ENCODE measurements at regions not wholly inside any gene's neighbourhood (a gene's known extent, or its start where the extent isn't known, plus 50 kb on each side); places are given as distances from the start of the nearest gene placed in this dataset.

DNA sequence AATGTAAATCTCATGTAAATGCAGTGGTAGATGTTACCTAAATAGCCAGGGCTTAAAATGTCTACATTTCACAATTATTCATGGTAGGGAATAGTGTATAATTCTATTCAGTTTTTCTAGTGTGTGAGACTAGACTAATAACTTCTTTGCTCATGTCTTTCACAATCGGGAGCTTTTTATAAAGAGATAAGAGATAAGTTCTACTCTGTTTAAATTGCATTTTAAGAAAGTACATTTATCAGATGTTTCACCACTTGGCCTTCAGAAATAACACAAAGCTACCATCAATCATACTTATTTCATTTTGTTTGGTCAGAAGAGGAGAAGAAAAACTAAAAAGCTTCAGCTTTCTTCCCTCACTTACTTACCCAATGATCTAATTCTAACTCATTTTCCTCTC is 725.5 kb upstream of the FLRT2 start:
- DNase-seq: no peak

DNA sequence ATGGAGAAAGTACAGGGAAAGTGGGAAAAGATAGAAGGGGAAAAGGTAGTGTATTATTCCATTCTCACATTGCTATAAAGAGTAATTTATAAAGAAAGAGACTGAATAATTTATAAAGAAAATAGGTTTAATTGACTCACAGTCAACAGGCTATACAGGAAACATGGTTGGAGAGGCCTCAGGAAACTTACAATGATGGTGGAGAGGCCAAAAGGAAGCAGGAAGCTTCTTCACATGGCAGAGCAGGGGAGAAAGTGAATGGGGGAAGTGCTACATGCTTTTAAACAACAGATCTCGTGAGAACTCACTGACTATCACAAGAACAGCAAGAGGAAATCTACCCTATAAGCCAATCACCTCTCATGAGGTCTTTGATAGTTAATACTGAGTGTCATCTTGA is 725.0 kb upstream of the FLRT2 start:
- no peak for DNase-seq

DNA sequence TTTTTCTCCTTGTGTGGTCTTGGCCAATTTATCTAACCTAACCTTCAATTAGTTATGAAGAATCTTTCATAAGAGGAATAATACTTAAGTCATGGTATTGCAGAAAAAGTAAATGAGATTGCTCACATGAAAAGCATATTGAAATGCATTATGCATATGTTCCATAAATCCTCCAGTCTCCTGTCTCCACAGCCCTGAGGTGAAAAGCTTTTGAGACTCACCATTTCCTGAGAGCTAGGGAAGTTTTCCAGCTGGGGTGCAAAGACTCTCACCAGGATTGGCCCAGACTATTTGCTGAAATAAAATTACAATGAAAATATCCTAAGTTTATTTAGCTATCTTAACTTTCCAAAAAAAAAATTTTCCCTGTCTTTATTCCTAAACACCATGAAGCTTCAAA is 723.8 kb upstream of the FLRT2 start:
- no peak for DNase-seq

DNA sequence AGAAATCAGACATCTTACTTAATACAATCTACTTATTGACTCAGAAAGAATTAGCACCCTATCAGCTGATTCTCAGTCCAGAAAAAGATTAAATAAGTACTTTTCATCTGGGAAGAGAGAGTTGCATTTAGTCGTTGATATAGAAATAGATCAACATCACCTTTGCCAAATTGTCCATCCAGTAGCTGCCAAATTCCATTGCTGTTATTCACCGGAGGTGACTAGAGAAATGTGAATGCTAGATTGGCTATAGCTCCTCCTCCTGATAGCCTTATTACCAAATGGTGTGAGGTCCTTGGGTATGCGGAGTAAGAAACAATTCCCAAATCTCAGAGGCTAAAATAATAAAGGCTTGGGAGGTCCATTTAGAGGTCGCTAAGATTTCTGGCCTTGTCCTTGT is 723.3 kb upstream of the FLRT2 start:
- no peak for DNase-seq

DNA sequence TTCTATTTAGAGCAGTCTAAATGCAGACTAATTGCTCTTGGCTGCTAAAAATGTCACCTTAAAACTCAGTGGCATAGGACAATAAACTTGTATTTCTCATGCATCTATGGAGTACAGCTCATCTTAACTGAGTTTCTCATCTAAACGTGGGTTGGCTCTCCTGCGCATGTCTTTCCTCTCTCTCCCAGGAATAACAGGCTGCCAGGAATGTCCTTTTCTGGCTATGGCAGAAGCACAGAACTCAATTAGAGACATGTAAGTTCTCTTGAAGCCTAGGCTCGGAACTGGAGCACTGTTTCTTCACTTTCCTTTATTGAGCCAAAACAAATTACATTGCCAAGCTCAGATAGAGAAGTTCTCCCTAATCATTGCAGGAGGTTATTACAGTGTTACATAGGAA is 722.3 kb upstream of the FLRT2 start:
- DNase-seq: no peak

DNA sequence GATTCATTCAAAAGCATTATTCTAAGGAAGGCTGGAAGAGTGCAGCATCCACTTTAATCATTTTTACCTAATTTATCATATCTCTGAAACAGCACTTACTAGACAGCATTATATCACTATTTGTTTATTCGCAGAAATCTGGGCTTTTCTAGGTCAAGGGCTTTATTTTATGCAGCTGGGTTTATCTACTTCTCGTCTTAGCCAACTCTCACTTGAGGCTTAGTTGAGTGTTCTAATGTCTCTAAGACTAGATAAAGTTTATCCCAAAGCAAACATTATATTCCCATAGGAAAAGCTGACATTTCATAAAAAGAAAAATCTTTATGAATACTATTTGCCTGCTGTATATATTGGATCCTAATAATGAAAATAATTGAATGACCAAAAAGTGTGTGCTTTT is 720.8 kb upstream of the FLRT2 start:
- DNase-seq: no peak

DNA sequence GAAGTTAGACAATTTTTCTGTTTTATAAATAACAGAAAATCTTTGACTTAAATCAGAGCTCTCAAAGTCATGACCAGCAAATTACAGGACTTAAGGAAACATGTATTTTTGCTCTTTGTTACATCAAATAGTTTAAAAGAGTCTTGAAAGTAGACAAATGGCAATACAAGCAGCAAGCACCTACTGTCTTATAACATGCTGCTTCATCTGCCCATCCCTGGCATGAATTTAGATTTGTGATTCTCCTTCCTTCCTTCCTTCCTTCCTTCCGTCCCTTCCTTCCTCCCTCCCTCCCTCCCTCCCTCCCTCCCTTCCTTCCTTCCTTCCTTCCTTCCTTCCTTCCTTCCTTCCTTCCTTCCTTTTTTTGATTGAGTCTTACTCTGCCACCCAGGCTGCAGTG is 715.6 kb upstream of the FLRT2 start:
- no peak for DNase-seq

DNA sequence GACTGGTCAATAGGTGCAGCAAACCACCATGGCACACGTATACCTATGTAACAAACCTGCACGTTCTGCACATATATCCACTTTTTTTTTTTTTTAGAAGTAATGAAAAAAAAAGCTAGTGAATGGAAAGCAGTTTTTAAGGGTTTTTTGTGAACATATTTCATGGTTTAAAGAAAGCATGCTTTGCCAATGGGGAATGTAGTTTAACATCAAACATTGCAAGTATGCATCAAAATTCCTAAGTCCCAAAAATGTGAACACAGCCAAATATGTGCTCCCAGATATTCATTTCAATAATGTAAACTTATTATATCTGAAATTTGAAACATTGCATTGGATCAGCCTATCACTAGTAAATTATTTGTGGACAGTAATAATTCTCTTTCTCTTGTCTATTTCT is 710.4 kb upstream of the FLRT2 start:
- no peak for DNase-seq

DNA sequence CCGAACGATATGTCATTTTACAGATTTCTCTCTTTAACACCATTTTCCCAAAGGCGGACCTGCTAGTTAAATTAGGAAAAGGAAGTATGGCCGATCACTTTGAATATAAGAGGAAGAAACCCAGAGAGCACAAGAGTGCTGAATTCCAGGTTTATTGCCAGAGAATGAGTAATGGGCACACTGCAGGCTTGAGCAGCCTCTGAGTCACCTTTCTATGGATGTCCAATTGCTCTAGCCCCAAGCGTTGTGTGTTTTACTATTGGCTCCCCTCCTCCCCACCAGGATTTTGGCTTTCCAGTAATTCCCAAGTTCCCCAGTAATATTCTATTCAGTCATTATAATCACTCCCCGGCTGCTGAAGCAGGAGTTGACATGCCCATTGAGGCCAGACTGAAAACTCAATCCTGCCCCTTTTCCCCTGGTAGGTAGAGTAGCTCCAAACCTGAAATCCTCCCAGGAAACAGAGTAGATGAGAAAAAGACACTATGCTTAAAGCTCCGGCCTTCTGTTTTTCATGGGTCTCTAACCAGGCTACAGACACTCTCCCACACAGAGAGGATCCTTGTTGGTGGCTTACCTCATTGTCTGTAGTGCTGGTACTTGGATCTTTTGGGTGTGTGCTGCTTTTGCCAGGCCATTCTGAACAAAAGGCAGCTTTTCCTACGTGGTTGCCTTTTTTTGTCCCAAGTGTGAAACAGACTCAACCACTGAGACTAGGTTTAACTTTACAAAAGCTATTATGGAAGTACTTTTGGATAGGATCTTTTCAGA is 704.3 kb upstream of the FLRT2 start:
- DNase-seq: no peak

DNA sequence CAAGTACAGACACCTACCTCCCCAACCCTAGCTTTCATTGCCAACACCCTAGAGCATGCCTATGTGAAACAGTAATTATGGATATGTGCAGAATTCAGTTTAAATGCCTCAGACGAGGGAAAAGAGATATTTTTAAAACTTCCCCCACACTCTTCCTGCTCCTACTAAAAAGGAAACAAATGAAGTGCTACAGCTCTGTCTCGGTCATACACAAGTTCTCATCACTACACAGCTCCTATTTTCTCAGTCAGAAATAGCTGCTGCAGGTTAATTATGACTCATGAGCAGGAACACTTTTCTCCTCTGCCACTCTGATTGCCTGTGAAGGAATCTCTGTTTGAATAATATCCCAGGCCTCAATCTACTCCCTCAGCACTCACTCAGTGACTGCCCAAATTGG is 703.6 kb upstream of the FLRT2 start:
- no peak for DNase-seq

DNA sequence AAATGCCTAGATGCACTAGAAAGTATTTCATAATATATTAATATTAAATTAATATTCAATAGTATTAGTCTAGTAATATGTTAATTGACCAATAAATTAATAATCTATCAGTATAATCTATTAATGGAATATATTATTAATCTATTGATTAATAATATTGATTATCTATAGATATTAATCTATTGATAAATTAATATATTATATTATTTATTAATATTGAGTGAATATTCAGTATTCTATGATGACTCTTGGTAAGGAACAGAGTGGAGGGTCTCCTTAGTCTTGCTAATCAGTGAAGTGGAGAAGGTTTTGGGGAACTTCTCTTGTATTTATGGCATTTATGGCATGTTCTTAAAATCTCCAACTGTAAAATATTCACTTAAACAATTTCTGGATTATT is 679.3 kb upstream of the FLRT2 start:
- no peak for DNase-seq

DNA sequence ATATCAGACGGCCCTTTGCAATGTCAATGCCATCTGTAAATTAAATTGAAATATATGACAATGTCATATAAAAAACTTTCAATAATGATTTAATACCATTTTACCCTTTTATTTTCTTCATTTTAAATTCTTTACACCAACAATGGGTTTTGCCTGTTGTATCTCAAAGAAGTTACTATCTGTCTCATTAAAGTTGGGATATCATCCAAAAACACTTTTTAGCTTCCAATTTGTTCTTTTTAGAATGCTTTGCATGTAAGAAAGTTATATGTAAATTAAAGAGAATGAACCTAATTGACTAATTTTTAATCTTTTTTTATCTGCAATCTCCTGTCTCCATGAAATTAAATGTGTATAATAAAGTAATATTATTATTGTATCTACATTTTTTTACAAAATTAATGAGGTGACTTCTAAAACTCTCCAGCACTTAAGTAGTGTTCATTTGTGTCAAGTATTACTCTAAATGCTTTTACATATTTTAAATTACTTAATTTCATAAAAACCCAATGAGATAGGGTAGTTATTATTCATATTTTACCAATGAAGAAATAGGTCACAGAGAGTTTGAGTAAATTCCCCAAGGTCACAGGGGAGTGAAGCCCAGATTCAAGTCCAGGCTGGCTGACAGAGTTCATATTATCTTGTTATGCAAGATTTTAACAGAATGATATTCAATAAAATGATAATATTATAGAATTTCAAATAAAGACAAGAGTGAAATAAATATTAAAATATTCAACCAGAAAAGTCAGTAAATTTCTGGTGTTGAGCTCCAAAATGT is 673.0 kb upstream of the FLRT2 start:
- DNase-seq: no peak

DNA sequence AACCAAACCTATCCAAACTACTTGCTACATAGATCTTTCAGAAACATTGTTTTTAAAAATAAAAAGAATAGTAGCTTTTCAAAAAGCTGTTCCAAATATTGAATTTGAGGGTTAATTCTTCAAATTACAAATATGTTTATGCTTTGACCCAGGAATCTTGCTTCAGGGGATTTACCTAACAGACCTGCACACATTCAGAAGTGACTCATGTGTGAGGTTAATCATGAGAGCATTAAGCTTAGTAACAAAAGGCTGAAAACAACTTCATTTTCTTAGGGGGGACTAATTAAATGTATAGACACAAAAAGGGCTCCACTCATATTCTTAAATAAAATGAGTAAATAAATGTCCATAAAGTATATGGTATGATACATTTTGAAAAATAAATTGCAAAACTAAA is 672.4 kb upstream of the FLRT2 start:
- no peak for DNase-seq

DNA sequence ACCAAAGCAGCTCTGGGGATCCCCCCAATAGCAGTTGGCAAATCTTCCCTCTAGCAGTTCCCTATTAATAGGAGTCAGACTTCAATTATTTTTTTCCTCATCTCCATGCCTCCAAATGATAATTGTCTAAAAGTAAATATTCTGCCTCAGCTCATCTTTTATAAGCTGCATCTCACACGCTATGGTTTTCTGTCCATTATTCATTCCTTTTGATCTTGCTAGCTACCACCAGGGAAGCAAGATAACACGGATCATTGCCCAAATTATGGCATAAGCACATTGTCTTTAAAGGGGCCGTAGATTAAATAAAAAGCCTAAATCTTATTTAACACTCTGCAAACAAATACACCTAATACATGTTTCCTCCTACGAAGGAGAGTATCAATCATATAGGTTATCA is 670.8 kb upstream of the FLRT2 start:
- no peak for DNase-seq

DNA sequence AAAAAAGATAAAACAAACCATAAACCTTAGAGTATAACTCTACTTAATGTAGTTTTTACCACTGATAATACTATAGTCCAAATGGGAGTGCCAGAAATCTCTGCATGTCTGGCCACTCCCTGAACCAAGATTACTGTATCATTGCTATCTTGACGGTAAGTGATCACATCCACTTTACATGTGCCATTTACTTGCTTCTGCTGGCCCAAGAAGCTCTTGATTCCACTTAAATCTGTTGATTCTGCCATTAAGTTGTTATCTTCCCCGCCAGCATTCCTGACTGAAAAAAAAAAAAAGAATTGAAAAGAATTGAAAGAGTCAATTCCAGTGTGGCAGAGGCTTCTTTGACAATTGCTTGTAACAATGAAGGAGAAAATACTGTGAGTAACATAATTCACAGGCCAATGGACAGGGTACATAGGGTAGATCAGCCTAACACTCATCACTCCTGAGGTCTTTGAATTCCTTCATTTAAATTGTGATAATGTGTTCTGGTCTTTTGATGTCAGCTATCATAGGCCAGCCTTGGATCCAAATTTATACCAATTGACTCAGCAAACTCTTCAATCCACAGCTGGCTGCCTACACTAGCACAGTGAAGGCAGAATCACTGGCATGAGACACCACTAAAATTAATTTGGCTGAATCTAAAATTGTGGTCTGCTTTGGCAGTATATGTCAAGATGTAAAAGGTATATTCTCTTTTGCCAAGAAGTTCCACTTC is 665.2 kb upstream of the FLRT2 start:
- DNase-seq: no peak

DNA sequence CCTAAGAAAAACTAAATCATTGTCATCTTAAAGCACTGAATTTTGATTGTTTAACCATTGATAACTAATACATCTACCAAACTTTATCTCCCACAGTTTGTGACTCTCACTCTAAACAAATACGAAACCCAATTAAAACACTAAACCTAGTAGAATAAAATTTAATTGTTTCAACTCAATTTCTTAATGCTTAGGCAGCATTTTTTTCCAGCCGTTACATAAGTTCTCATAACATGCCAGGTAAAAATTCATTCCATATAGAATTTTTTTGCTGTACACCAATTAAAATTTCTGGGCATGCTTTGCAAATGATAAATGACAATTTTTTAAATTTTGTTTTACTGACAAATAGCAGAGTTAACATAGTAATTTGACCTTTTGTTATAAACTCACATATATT is 658.2 kb upstream of the FLRT2 start:
- DNase-seq: no peak

DNA sequence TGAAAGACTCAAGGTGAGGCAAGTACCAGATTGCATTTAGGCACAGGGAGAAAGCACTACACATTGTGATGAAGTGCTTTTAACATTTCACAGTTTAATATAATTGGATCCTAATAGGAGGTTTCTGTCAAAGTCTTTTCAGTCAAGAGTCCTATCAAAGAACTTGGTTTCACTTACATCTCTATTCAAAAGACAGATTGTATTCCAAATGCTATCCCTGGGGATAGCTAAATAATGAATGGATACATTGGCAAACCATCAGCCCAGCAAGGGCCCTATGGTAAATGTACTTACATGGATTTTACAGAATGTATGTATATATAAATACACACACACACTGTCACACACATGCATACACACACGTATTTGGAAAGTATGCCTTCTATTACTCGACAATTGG is 655.5 kb upstream of the FLRT2 start:
- DNase-seq: no peak

DNA sequence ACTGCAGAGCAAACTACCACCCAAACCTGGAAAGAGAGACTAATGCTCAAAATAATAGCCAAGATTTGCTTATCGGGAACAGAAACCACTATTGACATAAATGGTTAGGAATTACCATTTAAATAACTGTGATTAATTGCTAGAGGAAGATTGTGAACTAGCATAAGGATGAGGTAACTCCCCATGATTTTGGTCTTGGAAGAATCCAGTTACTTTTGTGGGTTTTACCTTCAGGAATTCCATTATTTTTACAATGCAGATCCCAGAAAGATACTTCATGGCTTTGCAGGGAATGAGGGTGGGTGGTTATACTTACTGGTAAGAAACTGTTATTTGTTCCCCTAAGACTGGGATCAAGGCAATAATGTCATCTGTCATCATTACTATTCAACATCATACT is 652.9 kb upstream of the FLRT2 start:
- no peak for DNase-seq

DNA sequence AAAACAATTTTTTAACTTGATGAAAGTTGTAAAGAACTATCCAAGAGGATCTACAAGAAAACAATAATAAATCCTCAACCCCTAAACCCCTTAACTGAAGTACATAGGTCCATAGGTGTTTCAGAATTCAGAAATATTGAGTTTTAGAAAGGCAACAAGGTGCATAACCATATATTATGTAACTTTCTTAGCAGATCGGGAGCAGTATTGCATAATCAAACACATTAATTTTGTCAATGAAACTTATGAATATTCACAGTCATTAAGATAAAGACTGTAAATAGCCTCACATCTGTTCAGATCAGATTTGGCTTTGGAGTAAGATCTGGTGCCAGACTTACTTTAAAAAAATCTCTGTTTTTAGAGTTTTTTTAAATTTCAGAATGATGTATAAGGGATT is 647.1 kb upstream of the FLRT2 start:
- DNase-seq: no peak

DNA sequence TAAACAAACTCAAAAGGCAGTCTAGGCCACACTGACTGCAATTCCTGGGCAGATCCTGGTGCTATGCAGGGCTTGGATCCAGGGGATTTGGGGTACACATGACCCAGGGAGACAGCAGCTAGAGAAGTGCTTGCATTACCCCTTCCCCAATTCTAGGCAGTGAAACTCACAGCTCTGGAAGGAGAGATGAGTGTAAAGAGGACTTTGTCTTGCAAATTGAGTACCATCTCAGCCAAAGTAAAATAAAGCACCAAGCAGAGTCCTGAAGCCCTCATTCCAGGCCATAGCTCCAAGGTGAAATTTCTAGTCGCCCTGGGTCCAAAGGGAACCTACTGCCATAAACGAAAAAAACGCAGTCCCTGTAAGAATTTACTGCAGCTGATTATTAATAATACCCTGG is 644.9 kb upstream of the FLRT2 start:
- DNase-seq: no peak

DNA sequence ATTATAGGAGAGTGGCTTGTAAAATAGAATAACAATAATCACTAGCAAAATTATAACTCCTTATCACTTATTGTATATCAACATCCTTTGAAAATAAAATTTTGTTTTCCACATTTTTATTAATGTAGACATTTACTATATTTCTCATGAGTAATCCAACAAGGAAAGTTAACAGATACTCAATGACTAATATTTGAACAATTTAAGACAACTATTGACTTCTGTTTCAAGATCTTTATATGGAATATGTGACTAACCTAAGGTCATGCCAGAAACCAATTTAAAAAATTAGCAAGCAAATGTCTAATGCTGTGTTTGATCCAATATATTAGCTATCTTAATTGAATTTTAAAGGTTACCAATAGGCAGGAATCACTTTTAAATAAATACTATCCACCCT is 638.5 kb upstream of the FLRT2 start:
- DNase-seq: no peak

DNA sequence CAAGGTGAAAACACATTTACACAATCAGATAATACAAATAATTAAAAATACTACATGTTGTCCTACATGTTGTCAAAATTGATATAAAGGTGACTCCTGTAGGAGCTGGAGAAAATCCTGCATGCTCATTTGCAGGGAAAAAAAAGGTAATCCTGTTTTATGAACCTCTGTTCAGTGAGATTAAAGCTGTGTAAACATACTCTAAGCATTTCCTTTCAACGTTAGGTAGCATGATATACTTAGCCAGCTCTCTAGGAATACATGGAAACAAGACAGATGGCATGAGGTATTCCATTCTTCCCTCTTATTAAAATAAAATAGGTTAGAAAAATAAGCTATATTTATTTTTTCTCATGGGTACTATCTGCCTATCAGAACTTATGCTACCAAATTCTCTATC is 635.7 kb upstream of the FLRT2 start:
- no peak for DNase-seq

DNA sequence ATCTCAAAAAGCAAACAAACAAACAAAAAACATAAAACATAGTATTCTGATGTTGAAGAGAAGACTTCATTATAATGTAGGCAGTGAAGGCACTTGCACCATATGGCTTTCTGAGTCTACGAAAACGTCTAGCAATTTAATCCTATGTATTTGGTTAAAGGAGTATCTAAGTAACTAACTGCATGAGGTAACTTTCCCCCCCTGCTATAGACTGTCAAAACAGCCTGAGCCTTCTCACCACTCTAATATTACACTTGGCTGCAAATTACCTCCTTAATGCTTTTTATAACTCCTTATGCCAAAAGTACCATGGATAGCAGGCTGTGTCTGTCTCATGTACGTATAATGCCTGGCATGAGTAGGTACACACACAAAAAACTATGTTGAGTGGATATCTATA is 607.6 kb upstream of the FLRT2 start:
- DNase-seq: no peak

DNA sequence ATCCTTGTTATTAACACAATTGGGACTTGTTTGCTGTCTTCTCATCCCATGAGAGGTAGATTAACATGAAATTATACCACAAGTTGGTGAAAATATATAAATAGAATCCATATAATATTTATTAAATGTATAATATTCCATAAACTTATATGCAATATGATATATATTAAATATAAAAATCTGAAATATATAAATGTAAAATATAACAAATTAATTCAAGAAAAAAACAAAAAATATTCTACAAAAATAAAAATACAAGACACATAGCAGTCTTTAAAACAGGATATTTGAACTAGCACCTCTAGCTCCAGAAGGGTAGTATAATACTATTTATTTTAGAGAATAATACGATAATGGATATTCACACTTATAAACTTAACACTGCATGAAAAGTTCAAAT is 603.3 kb upstream of the FLRT2 start:
- no peak for DNase-seq
